DMS53 (cell line): ENCODE measurements at regions not wholly inside any gene's neighbourhood (a gene's known extent, or its start where the extent isn't known, plus 50 kb on each side); places are given as distances from the start of the nearest gene placed in this dataset.

ENCODE experiments used
- DNase-seq: peaks from one replicate; lab custom pipeline; 2025; lab: John Stamatoyannopoulos, UW

GRCh38 chr7:84387595-84387994, 193.0 kb upstream of the SEMA3A start:
- DNase-seq, result no peak

GRCh38 chr7:84384417-84384816, 189.8 kb upstream of the SEMA3A start:
- DNase-seq, result no peak

DNA sequence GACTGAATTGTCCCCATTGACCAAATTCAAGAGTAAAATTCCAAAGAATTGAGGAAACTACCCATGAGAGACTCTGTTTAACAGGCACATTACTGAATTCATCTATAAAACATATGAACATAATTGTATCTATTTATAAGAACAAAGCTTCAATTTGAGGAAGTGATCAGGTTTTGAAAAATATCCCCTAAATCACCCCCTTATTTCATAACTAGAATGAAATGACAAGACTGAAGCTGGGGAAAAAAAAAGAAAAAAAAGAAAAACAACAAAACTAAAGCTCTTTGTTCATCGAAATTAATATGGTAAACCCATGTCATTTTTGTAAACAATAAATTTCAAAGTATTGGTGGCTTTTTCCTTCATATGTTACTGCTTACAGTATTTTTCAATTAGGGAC, 184.9 kb upstream of the SEMA3A start:
- DNase-seq, result no peak

DNA sequence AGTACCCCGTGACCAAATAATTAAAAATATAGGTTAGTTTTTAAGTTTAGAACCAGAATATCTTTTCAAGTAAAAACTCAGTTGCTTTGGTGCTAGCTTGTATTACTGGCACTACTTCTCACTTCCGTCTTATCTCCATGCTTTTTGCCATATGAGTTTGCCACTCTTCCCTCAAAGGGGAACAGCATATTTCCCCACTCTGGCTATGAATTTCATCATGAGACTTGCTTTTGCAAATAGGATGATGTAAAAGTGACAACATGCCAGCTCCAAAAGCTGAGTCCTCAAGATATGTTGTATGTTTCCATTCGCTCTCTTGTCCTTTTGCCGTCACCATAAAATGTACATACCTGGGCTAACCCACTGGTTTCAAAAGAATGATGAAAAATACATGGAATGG, 178.1 kb upstream of the SEMA3A start:
- no peak for DNase-seq

GRCh38 chr7:84372155-84372621, 177.6 kb upstream of the SEMA3A start:
- DNase-seq, result peak; percentile 50

- no peak for DNase-seq
Observed at GRCh38 chr7:84370114-84370513, 175.5 kb upstream of the SEMA3A start.

DNA sequence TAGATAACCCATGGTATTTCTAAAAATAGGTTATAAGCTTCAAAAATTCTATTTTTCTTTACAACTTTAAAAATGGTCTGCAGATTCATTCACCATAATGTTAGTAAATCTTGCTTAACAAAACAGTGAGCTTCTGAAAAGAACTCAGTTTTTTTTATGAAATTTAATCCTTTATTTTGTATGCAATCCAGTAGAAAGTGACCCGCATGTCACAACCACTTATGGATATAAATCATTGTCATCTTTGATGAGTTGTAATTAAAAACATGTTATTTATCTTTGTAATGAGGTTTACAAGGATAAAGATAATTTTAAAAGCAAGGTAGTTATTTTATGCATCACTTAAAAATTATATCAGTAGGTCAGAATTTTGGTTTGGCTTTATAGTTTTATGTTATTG, 173.5 kb upstream of the SEMA3A start:
- DNase-seq, result no peak

- DNase-seq, result no peak
Observed at GRCh38 chr7:84364708-84365107, 170.1 kb upstream of the SEMA3A start.

DNA sequence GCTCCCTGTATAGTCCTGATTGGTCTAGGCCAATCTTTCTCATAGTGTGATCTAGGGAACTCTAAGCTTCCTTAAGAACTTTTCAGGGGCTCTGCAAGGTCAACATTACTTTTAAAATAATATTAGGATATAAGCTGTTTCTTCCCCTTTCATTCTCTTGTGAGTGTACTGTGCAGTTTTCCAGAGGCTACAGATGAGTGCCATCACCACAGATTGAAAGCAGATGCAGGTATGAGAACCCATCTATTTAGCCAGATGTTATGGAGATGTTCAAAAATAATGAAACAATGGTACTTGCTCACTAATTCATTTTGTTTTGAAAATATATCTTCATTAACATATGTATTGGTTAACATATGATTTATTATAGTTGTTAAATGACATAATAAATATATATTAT, 169.2 kb upstream of the SEMA3A start:
- no peak for DNase-seq

DNA sequence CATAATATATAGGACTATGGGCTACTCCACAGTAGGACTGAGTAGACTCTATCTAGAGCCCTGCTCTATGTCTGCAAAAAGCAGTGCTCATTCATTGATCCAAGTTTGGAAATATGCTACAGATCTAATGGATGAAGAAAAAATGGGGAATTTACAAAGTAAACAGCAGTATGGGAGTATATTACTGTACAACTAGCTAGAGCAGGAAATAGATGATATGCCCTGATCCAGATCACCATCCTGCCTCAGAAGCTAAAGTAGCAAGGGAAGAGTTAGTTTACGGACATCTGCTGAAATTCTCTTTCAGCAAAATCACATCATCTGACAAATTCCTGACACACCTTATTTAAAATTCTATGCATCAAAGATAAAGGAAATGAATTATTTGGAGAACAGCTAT, 168.2 kb upstream of the SEMA3A start:
- no peak for DNase-seq

DNA sequence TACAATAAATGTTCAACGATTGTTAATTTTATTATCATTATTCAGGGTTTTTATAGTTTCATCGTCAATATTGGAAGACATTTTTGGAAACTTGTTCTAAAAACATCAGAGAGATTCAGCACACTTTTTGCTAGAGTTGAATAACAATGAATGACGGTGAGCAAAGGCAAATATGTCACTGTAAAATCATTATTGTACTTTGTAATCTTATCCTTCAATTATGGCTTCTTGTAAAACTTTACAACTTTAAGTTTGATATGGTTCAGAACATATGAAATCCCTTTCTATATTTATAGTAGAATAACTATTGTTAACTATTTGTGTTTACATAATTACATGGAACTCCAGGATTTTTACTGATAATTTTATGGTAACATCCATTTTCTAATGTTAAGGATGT, 167.8 kb upstream of the SEMA3A start:
- no peak for DNase-seq

- DNase-seq, result no peak
Observed at GRCh38 chr7:84354866-84355265, 160.3 kb upstream of the SEMA3A start.

DNA sequence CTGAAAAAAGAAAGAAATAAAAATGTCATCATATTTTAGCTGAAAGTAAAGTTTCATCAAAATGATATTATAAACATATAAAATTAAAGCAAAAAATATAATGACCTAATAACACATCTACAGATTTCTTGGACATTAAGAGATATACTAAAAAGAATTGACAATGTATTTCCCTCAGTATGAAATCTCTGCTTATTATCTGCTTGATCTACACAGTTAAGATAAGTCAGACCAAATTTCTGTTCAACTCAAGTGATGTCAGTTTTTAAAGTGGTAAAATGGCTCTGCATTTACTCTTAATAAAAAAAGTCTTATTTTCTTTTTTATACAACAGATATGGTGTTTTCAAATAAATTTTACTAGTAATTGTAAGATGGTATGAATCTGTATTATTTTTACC, 159.4 kb upstream of the SEMA3A start:
- DNase-seq, result no peak

DNA sequence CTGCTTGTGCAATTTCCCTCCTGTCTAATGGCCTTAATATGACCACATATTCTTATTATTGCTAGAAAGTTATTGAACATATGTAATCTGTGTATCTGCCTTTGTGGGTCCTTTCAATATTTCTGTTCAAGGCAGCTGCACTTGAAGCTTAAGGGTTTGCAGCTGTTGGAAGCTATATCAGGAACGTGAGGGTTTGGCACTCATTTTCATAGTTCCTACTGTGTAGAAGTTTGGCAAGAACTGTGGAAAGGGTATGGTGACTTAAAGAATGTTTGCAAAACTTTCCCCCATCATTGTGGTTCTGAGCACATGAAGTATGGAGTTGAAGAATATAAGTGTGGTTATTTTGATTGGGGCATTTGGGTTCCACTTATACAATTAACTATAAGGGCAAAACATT, 144.7 kb upstream of the SEMA3A start:
- DNase-seq, result no peak

DNA sequence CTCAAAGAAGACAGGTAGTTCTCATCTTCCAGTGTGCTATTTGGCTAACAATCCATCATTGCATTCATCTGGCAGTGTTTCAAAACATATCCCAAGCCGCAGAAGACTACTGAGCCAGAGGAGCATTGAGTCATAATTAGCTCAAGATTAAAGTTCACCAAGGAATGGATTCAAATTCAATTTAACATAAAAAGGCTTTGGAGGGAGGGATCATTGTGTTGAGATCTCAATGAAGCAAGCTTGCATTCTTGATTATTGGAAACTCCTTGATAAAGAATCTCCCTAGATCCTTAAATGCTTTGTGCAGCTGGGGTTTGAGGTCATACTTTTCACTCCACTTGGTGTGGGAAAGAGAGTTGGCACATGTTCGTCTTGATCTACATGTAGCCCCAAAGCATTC, 142.8 kb upstream of the SEMA3A start:
- DNase-seq, result no peak

DNA sequence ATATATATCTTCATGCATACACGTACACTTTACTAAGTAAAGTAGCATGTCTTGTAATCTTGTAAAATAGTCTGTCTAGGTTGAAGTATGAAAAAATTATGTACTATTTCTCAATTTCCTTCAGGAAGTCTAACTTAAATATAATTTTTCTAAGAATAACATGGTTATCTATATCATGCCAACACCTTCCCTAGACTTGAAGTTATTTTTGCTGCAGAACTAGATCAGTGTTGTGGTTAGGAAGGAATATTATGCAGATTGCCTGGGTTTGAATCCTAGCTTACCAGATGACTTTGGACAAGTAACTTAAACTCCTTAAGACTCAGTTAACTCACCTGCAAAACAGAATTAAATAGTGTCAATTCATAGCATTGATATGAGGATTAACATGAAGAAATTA, 142.2 kb upstream of the SEMA3A start:
- DNase-seq, result no peak

GRCh38 chr7:84336303-84336702, 141.7 kb upstream of the SEMA3A start:
- DNase-seq, result no peak

DNA sequence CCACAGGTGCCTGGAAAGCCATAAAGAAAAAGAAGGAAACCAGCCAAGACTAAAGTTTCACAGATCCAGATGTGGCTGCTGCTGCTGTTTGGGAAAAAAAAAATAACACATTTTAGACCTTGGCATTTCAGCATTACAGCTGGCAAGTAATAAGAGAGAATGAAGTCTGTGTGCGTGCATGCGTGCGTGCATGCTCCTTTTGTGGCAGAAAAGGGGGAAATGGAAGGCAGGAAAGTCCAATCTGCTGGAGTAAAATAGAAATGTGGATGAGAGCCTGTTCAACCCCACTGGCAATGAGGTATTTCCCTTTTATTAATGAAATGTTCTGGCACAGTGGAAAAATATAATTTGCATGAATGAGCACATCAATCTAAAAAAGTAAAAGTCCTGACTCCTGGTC, 137.0 kb upstream of the SEMA3A start:
- no peak for DNase-seq

GRCh38 chr7:84328571-84328970, 134.0 kb upstream of the SEMA3A start:
- DNase-seq, result no peak

DNA sequence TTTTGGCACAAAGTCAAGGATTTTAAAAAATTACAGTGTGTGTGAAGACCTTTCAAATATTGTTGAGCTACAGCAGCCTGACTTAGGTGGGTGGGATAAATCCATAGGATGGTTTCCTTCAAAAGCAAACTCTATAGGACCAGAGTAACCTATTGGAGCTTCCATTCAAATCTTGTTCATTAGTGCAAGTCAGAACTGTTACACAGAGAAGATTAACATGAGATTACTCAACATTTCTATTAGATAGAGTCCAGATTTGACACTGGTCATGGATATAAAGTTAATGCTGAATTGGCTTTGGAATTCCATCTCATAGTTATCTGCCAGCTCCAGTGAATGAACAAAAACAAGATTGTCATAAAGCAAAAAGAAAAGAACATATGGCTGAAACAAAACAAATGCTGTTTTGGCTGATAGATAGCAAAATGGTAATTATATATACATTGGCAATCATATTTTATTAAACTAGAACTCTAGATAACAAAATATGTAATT, 129.6 kb upstream of the SEMA3A start:
- no peak for DNase-seq

DNA sequence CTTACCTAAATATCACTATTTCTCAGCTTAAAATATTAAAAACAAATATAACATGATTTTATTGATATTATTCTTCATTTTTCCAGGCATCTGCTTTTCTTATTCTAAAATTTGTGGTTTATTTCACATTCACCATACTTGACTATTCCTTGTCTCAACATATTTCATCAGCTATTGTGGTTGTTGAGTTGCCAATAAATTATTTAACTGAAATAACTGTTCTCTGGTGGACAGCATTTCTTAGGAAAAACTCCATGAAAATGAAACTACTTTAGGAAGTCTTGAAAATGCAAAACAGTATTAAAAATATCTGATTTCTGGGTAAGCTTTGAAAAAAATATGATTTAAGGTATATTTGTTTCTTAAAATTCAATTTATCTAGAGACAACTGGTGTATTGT, 122.9 kb upstream of the SEMA3A start:
- no peak for DNase-seq

- DNase-seq, result no peak
Observed at GRCh38 chr7:84314263-84314662, 119.7 kb upstream of the SEMA3A start.

GRCh38 chr7:84304407-84304806, 109.8 kb upstream of the SEMA3A start:
- no peak for DNase-seq

DNA sequence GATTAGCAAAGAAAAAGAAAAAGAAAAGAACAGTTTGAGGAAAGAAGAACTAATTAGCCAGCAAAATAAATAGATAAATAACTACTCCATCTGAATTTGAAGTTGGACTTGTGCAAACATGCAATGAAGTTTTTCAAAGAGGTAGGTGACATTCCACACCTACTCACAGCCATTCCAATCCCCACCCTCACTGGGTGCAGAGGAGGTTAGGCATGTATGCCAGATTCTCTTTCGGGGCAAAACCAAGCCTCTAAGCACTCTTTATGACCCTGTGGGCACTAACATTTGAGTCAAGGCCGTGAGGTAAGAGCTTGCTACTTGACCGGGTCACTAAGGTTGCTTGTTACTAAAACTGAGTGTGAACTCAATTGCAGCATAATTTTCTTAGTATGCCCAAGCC, 108.4 kb upstream of the SEMA3A start:
- DNase-seq, result no peak

GRCh38 chr7:84297616-84298015, 103.0 kb upstream of the SEMA3A start:
- no peak for DNase-seq
